Mammary epithelial cell (primary cell): ENCODE measurements at regions not wholly inside any gene's neighbourhood (a gene's known extent, or its start where the extent isn't known, plus 50 kb on each side); places are given as distances from the start of the nearest gene placed in this dataset.

Source experiments
- CTCF ChIP-seq, 2 donors: IDR thresholded peaks in 1 of 2; conservative IDR thresholded peaks in 1 of 2; 2 replicates each; pipeline ENCODE4 v1.5.1; 2011 to 2012; ENCODE audit warnings: inconsistent platforms in 2 of 2, low read length in 2 of 2, mild to moderate bottlenecking in 2 of 2, control low read depth in 1 of 2, low read depth in 1 of 2; ENCODE audit not compliant: insufficient read depth in 1 of 2; ENCODE audit errors: extremely low read depth in 1 of 2
- EZH2 ChIP-seq: IDR thresholded peaks from 2 replicates; pipeline ENCODE4 v1.6.1; 2012; ENCODE audit warnings: low read length, inconsistent platforms, borderline replicate concordance

GRCh38 chr1:229155472-229155871, 115.4 kb upstream of the RAB4A start:
- TF ChIP-seq EZH2 (no peak), CTCF (conservative IDR thresholded peaks at IDR 0.05 in 1 of 2, IDR thresholded peaks at IDR 0.05 in 1 of 2; ENCODE audit: extremely low read depth in 1 of 2, insufficient read depth in 1 of 2, low read depth in 1 of 2, low read length in 2 of 2) (no peak)
